Urinary bladder (tissue), 3 donors: ENCODE measurements at regions not wholly inside any gene's neighbourhood (a gene's known extent, or its start where the extent isn't known, plus 50 kb on each side); places are given as distances from the start of the nearest gene placed in this dataset.

Experiments
- DNase-seq: peaks from one replicate; pipeline ENCODE4 v3.0.0-alpha.2; 2015; ENCODE audit errors: extremely low spot score
- H3K27ac ChIP-seq: one replicate; pipeline ENCODE4 v1.5.1; 2013; ENCODE audit warnings: low read depth, mild to moderate bottlenecking, moderate library complexity
- H3K36me3 ChIP-seq: one replicate; pipeline ENCODE4 v1.6.1; 2013; ENCODE audit warnings: mild to moderate bottlenecking, moderate library complexity; ENCODE audit not compliant: insufficient read depth
- H3K4me1 ChIP-seq: one replicate; pipeline ENCODE4 v1.6.1; 2013; ENCODE audit warnings: mild to moderate bottlenecking, moderate library complexity; ENCODE audit not compliant: insufficient read depth
- H3K4me3 ChIP-seq: one replicate; pipeline ENCODE4 v1.5.1; 2013; ENCODE audit warnings: low read depth, low read length
- WGBS: extraction: QIAGEN DNeasy Blood & Tissue Kit; methylation state at CpG from one replicate; pipeline ENCODE4 v1.1.7; 2013; 5-methylcytosine and 5-hydroxymethylcytosine counted together
- donor health status: healthy with polysubstance abuse.
- donor health status: healthy.

DNA sequence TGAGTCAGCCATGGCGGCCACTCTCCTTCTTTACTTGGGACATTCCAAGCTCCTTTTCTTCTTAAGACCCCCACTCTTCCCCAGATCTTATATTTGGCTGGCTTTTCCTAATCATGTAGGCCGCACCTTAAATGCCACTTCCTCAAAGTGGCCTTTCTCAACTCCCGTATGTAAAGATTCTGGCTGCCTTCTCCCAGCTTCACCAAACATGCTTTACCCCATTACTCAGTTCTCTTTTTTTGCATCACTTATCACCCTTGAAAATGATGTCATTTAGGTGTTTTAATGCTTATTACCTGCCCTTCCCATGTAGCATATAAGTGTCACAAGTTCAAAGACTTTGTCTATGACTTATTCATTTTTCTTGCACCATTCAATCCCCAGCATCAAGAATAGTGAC is 810.1 kb upstream of the CELF2 start:
- Histone ChIP-seq H3K4me1 (no peaks in the 10 kb centered on the region), H3K27ac (no peak overlapping the region), H3K36me3 (no peaks in the 10 kb centered on the region), H3K4me3 (no peak overlapping the region)
- no peak for DNase-seq
- WGBS, result 64% methylated on average over 3 of the region's 3 CpGs

DNA sequence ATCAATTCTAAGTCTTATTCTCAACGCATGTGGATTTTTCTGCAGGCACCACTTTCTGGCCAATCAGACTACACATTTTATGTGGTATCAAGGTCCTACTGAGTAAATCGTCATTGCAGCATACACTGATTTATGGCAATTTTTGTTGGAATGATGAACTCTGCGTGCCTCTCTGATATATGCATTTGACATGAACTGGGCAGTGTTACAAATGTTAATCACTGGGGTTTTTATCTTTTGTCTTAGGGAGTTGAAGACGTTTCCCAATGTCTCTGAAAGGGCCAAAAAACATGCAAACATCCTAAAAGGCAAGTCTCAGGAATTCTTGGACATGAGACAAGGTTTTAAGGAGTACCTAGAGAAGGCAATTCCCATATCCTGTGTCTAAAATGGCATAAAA is 809.5 kb upstream of the CELF2 start:
- H3K4me1 ChIP-seq, result no peaks in the 10 kb centered on the region
- H3K4me3 ChIP-seq, result no peak overlapping the region
- DNase-seq, result peak; percentile 71
- no peak overlapping the region for H3K27ac ChIP-seq
- no peaks in the 10 kb centered on the region for H3K36me3 ChIP-seq
- WGBS, result 33% methylated on average over 4 of the region's 4 CpGs

DNA sequence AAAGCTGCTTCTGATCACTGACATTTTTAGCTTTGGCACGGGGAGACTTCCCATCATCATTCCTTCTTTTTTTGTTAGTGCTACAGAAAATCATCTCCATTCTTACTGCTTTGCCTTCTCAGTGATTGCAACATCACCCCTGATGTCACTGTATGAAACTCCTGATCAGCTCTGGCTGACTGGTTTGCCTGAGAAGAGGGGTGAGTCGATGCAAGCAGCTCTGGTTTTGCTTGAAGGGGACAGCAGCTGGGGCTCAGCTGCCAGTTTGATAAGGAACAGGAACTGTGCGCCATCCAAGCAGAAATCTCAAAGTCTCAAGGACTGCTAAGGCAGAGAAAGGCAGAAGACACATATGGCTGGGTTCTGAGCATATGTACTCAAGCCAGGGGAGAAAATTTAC is 808.5 kb upstream of the CELF2 start:
- H3K4me3 ChIP-seq, result no peak overlapping the region
- no peak for DNase-seq
- WGBS, result 23% methylated on average over 3 of the region's 3 CpGs
- H3K36me3 ChIP-seq, result no peaks in the 10 kb centered on the region
- no peak overlapping the region for H3K27ac ChIP-seq
- no peaks in the 10 kb centered on the region for H3K4me1 ChIP-seq

DNA sequence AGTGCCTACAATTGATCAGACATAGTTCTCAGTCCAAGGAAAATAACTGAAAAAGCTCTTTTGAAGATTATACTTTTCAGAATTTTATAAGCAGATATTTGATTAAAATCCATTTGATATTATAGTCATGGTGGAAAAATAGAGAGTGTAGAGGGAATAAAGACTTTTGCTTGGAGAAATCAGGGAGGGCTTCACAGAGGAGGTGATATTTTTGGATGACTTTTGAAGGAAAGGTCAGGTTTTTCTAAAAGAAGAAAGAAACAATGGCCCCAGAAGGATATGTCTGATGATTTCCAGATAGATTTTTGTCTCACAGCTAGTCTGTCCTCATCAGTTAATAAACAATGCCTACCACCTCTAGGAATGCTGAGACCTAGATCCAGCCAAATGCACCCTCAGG is 806.3 kb upstream of the CELF2 start:
- Histone ChIP-seq H3K4me1 (no peaks in the 10 kb centered on the region), H3K27ac (no peak overlapping the region), H3K4me3 (no peak overlapping the region), H3K36me3 (no peaks in the 10 kb centered on the region)
- no peak for DNase-seq

DNA sequence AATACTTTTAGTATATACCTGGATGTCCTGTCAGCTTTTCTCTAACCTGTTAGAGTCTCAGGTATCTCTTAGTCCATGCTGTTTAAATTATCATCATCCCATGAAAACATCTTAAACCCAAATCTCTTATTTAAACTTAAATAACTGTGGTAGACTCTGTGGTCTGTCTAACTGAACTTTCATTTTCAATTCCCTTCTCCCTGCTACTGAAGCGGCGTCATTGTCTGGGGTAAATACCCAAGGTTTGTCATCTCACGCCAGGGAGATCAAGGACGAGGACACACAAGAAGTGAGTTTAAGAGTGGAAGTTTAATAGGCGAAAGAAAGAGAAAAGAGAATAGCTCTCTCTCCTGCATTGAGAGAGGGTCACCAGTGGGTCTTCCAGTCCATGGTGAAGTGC is 804.4 kb upstream of the CELF2 start:
- Histone ChIP-seq H3K36me3 (no peaks in the 10 kb centered on the region), H3K27ac (no peak overlapping the region), H3K4me3 (no peak overlapping the region), H3K4me1 (no peaks in the 10 kb centered on the region)
- WGBS, result 93% methylated on average over 5 of the region's 5 CpGs
- no peak for DNase-seq

- DNase-seq, result no peak
- Histone ChIP-seq H3K4me3 (no peak overlapping the region), H3K4me1 (no peaks in the 10 kb centered on the region), H3K27ac (no peak overlapping the region), H3K36me3 (no peaks in the 10 kb centered on the region)
- WGBS, result 74% methylated on average over 4 of the region's 4 CpGs
Measured at GRCh38 chr10:10222304-10222841, 795.3 kb upstream of the CELF2 start.

DNA sequence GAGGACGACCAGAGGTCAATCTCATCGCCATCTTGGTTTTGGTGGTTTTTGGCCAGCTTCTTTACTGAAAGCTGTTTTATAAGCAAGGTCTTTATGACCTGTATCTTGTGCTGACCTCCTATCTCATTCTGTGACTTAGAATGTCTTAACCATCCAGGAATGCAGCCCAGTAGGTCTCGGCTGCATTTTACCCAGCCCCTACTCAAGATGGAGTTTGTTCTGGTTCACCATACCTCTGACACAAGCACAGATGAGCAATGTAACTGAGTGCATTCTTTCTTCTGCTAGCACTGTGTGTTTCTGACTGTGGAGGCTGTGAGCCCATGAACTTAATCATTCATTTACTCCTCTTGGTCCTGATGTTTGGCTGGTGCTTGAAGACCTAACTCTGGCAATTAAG is 794.5 kb upstream of the CELF2 start:
- H3K36me3 ChIP-seq, result no peaks in the 10 kb centered on the region
- DNase-seq, result no peak
- H3K4me3 ChIP-seq, result no peak overlapping the region
- no peaks in the 10 kb centered on the region for H3K4me1 ChIP-seq
- no peak overlapping the region for H3K27ac ChIP-seq
- WGBS, result 79% methylated on average over 3 of the region's 3 CpGs

GRCh38 chr10:10225136-10225676 is 792.5 kb upstream of the CELF2 start:
- Histone ChIP-seq H3K36me3 (no peaks in the 10 kb centered on the region), H3K27ac (no peak overlapping the region), H3K4me1 (no peaks in the 10 kb centered on the region), H3K4me3 (no peak overlapping the region)
- DNase-seq, result no peak
- 64% methylated on average over 4 of the region's 4 CpGs for WGBS

DNA sequence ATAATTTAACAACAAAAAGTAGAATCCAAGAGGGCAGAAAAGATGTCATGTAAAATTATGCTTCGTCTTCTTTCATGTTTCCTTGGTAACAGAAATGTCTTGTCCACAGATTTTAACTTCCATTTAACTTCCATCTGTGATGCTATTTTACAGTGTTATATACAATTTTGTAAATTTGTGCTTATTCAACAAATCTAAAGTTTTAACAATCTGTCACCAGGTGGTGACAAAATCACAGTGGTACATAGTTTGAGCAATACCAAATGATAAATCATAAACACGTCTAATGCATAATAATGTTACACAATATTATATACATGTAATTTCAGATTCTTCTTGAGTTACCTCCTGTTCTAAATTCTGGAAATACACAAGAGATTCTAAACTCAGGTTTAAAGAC is 784.4 kb upstream of the CELF2 start:
- WGBS, result 61% methylated on average over 2 of the region's 2 CpGs
- Histone ChIP-seq H3K4me3 (no peak overlapping the region), H3K36me3 (no peaks in the 10 kb centered on the region), H3K4me1 (no peaks in the 10 kb centered on the region), H3K27ac (no peak overlapping the region)
- no peak for DNase-seq

DNA sequence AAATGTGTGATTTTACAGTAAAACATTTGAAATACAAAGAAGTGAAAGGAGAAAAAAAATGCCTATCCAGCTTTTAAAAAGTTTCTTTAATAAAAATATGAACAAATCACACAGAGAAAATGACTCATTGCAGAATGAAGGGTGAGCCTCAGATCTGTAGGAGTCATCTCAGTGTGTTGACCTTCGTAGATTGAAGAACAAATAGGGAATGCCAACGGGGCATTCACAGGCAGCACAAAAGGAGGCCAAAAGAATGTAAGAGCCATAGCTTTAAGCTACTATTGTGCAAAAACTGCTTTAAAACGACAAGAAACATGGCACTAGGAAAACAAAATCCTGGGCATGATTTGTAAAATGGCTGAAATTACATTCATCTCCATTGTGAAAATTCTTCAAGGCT is 782.7 kb upstream of the CELF2 start:
- 81% methylated on average over 3 of the region's 3 CpGs for WGBS
- DNase-seq, result no peak
- no peaks in the 10 kb centered on the region for H3K36me3 ChIP-seq
- H3K4me3 ChIP-seq, result no peak overlapping the region
- no peak overlapping the region for H3K27ac ChIP-seq
- H3K4me1 ChIP-seq, result no peaks in the 10 kb centered on the region

DNA sequence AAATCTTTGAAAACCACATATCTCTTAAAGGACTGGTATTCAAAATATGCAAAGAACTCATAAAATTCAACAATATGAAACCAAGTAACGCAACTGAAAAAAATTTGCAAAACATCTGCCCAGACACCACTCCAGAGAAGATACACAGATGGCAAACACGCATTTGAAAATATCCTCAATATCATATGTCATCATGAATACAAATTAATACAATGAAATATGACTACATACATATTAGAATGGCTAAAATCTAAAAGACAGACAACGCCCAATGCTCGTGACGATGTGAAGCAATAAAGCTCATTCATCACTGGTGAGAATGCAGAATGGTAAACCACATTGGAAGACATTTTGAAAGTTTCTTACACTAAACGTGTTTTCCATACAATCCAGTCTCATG is 770.1 kb upstream of the CELF2 start:
- Histone ChIP-seq H3K27ac (no peak overlapping the region), H3K4me1 (no peaks in the 10 kb centered on the region), H3K36me3 (no peaks in the 10 kb centered on the region), H3K4me3 (no peak overlapping the region)
- no peak for DNase-seq
- WGBS, result 93% methylated on average over 6 of the region's 6 CpGs

DNA sequence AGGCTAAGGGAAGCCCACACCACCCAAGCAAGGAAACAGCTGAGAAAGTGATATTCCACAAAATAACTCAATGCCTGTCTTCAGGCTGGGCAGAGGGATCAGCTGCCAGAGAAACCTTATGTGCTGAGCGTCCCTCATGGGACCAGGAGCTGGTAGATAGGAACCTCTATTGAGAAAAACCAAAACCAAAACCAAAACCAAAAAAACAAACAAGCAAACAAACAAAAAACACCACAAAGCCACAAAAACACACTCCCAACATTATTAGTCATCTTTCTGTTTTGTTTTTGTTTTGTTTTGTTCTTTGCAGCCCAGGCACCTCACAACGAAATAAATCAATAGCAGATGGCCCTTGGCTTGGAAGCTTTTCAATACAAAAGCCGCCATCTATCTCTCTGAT is 760.8 kb upstream of the CELF2 start:
- no peaks in the 10 kb centered on the region for H3K36me3 ChIP-seq
- no peak for DNase-seq
- no peak overlapping the region for H3K4me3 ChIP-seq
- 83% methylated on average over 3 of the region's 3 CpGs for WGBS
- H3K4me1 ChIP-seq, result no peaks in the 10 kb centered on the region
- no peak overlapping the region for H3K27ac ChIP-seq

DNA sequence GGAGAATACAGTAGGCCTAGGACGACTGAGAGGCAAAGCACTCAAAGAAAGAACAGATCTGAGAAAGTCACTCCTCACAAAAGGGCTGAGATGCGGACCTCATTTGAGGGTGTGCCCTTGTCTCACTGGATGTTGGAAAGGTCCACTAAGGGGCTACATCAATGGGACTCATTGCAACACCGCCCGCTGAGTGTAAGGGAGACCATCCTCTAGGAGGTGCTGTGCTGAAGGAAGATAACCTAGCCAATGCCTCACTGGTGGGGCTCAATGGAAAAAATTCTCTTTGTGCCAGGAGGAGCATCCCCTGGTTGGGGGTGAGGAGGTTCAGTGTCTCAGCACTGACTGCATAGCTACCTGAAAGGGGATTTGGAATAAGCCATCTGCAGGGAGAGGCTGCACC is 758.7 kb upstream of the CELF2 start:
- Histone ChIP-seq H3K27ac (no peak overlapping the region), H3K36me3 (no peaks in the 10 kb centered on the region), H3K4me3 (no peak overlapping the region), H3K4me1 (no peaks in the 10 kb centered on the region)
- WGBS, result 94% methylated on average over 4 of the region's 4 CpGs
- DNase-seq, result no peak

DNA sequence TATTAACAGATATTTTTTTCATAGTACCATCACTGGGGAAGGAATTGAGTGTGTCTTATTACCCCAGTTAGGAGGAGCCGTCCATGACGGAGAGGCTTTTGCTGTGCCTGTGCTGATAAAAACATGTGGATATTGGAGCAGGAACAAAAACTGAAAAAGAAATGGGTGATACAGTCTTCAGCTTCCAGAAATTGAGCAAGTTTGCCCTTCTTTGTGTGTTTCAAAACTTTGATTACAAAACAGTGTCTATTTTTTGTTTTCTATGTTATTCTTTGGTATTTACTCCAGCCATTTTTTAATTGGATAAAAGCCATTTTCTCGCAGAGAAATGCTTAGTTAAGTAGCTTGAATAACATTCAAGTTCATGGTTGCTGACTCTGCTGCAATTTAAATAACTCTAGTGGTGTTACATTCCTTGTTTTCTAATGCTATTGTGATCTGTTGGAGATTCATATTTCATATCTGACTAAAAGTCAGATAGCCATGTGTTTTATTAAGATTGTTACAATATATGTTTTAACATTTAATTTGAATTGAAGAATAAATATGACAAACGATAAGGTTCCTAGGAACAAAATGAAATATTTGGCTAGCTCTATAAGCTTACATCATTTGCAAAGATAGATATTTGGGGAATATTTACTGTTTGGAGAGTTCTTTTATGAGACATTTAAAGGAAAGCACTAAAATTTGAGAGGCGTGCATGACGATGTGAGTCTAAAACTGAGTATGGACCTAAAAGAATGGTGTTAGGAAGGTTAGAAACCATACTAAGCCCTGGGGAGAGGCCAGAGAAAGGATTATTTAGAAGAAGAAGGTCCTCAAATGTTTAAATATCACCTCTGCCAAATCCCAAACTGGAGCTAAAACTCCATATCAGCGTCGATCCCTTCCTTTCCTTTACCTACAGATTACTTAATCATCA is 747.3 kb upstream of the CELF2 start:
- Histone ChIP-seq H3K27ac (no peak overlapping the region), H3K4me3 (no peak overlapping the region), H3K36me3 (no peaks in the 10 kb centered on the region), H3K4me1 (no peaks in the 10 kb centered on the region)
- peak; percentile 65 for DNase-seq
- 31% methylated on average over 8 of the region's 8 CpGs for WGBS
